IMR-90 (cell line): ENCODE measurements at regions not wholly inside any gene's neighbourhood (a gene's known extent, or its start where the extent isn't known, plus 50 kb on each side); places are given as distances from the start of the nearest gene placed in this dataset.

Experiments
- ATAC-seq: fragments of 200-7000 bp; cut with Tn5 transposase; 2 replicates; pipeline ENCODE4 v1.9.1; 2020; ENCODE audit warnings: low read depth, mild to moderate bottlenecking, moderate library complexity
- BruUV-seq: library from RNA; stranded (reverse); fragments of 400-500 nt; replicated peaks from 2 replicates; lab custom pipeline; 2021; lab: Mats Ljungman, UMichigan
- CTCF ChIA-PET: fragments of 300-600 bp; formaldehyde crosslinking; extraction: SDS; loops from one replicate; lab custom pipeline; 2021; ENCODE audit warnings: antibody characterized with exemption; lab: Yijun Ruan, JAX
- POLR2A ChIA-PET: fragments of 300-600 bp; sonication (Branson Sonifier 250); formaldehyde crosslinking; loops from one replicate; lab custom pipeline; 2022; ENCODE audit warnings: antibody characterized with exemption; ENCODE audit not compliant: unreplicated experiment; lab: Charles Lee
- DNase-seq: peaks from one replicate; pipeline ENCODE4 v3.0.0; 2013
- H2AFZ ChIP-seq: replicated peaks from 2 replicates; pipeline ENCODE3; 2013; ENCODE audit warnings: low read length, mild to moderate bottlenecking; ENCODE audit not compliant: poor library complexity
- H2AK5ac ChIP-seq: 2 replicates; pipeline ENCODE4 v1.6.1; 2013; ENCODE audit warnings: low read depth, low read length, inconsistent platforms
- H2AK9ac ChIP-seq: replicated peaks from 2 replicates; pipeline ENCODE3; 2013; ENCODE audit warnings: mild to moderate bottlenecking, low read depth, low read length, moderate library complexity; ENCODE audit not compliant: poor library complexity
- H2BK120ac ChIP-seq: 2 replicates; pipeline ENCODE4 v1.6.1; 2013; ENCODE audit warnings: low read depth, low read length, inconsistent platforms
- H2BK15ac ChIP-seq: 3 replicates; pipeline ENCODE4 v1.6.1; 2013; ENCODE audit warnings: low read depth, low read length, inconsistent platforms
- H2BK20ac ChIP-seq: 2 replicates; pipeline ENCODE4 v1.6.1; 2013; ENCODE audit warnings: low read depth, mild to moderate bottlenecking, inconsistent platforms, low read length, moderate library complexity
- H2BK5ac ChIP-seq: 2 replicates; pipeline ENCODE4 v1.6.1; 2013; ENCODE audit warnings: mild to moderate bottlenecking, low read depth, low read length, inconsistent platforms; ENCODE audit not compliant: poor library complexity, severe bottlenecking
- H3K14ac ChIP-seq: replicated peaks from 2 replicates; pipeline ENCODE4 v1.6.1; 2013; ENCODE audit warnings: low read depth, low read length, inconsistent platforms
- H3K18ac ChIP-seq: 2 replicates; pipeline ENCODE4 v1.6.1; 2013; ENCODE audit warnings: low read depth, low read length, control low read depth
- H3K23ac ChIP-seq: 2 replicates; pipeline ENCODE4 v1.6.1; 2013; ENCODE audit warnings: low read depth, low read length, inconsistent platforms
- H3K27ac ChIP-seq: 2 replicates; pipeline ENCODE4 v1.5.1; 2013; ENCODE audit warnings: mild to moderate bottlenecking, control low read depth, low read length; ENCODE audit not compliant: insufficient read depth
- H3K27me3 ChIP-seq: 2 replicates; pipeline ENCODE4 v1.6.1; 2013; ENCODE audit warnings: low read length; ENCODE audit not compliant: control insufficient read depth, insufficient read depth
- H3K36me3 ChIP-seq: 2 replicates; pipeline ENCODE4 v1.6.1; 2013; ENCODE audit warnings: low read length, mixed read lengths; ENCODE audit not compliant: control insufficient read depth, insufficient read depth
- H3K4ac ChIP-seq: 2 replicates; pipeline ENCODE4 v1.6.1; 2013; ENCODE audit warnings: low read depth, low read length, inconsistent platforms
- H3K4me1 ChIP-seq: 2 replicates; pipeline ENCODE4 v1.6.1; 2013; ENCODE audit warnings: low read length, mixed read lengths; ENCODE audit not compliant: control insufficient read depth, insufficient read depth
- H3K4me2 ChIP-seq: 2 replicates; pipeline ENCODE4 v1.6.1; 2013; ENCODE audit warnings: low read depth, mild to moderate bottlenecking, control low read depth, low read length, moderate library complexity
- H3K4me3 ChIP-seq: 2 replicates; pipeline ENCODE4 v1.5.1; 2013; ENCODE audit warnings: low read depth, mild to moderate bottlenecking, control low read depth, low read length, moderate library complexity; ENCODE audit not compliant: insufficient read depth
- H3K56ac ChIP-seq: 2 replicates; pipeline ENCODE4 v1.6.1; 2013; ENCODE audit warnings: low read length, inconsistent platforms; ENCODE audit not compliant: insufficient read depth; ENCODE audit errors: extremely low read depth
- H3K79me1 ChIP-seq, 2 experiments: 2 replicates each; pipeline ENCODE4 v1.6.1; 2013; ENCODE audit warnings: low read length in 2 of 2, inconsistent platforms in 1 of 2, low read depth in 1 of 2
- H3K9ac ChIP-seq: 2 replicates; pipeline ENCODE4 v1.6.1; 2013; ENCODE audit warnings: low read depth, low read length, control low read depth
- H3K9me1 ChIP-seq: 2 replicates; pipeline ENCODE4 v1.6.1; 2013; ENCODE audit warnings: low read length, inconsistent platforms; ENCODE audit not compliant: insufficient read depth
- H3K9me3 ChIP-seq: 2 replicates; pipeline ENCODE4 v1.6.1; 2013; ENCODE audit warnings: low read length; ENCODE audit not compliant: control insufficient read depth, insufficient read depth
- H4K20me1 ChIP-seq: 2 replicates; pipeline ENCODE4 v1.6.1; 2013; ENCODE audit warnings: low read length, inconsistent platforms; ENCODE audit not compliant: insufficient read depth
- H4K5ac ChIP-seq: 2 replicates; pipeline ENCODE4 v1.6.1; 2013; ENCODE audit warnings: mild to moderate bottlenecking, low read depth, low read length, control low read depth
- H4K8ac ChIP-seq, 2 experiments: 2 replicates each; pipeline ENCODE4 v1.6.1; 2013; ENCODE audit warnings: low read depth in 2 of 2, low read length in 2 of 2, control low read depth in 1 of 2, inconsistent platforms in 1 of 2
- H4K91ac ChIP-seq: 2 replicates; pipeline ENCODE4 v1.6.1; 2013; ENCODE audit warnings: low read depth, low read length, inconsistent platforms; ENCODE audit not compliant: insufficient read depth
- CEBPB ChIP-seq: IDR thresholded peaks from 2 replicates; pipeline ENCODE4 v1.6.1; 2012; ENCODE audit warnings: low read depth, low read length, improper control_type of control experiment
- CHD1 ChIP-seq: IDR thresholded peaks from 2 replicates; pipeline ENCODE4 v1.6.1; 2012; ENCODE audit warnings: low read depth, low read length, improper control_type of control experiment
- ELK1 ChIP-seq: fragments of 150-350 bp; IDR thresholded peaks from 2 replicates; pipeline ENCODE4 v1.6.1; 2016; ENCODE audit warnings: low read depth, mild to moderate bottlenecking, low read length, moderate library complexity, borderline replicate concordance
- FOS ChIP-seq: fragments of 150-350 bp; IDR thresholded peaks from 2 replicates; pipeline ENCODE4 v1.6.1; 2016; ENCODE audit warnings: low read depth, low read length
- MAFK ChIP-seq: IDR thresholded peaks from 2 replicates; pipeline ENCODE4 v1.6.1; 2012; ENCODE audit warnings: low read depth, low read length, improper control_type of control experiment
- MAZ ChIP-seq: IDR thresholded peaks from 2 replicates; pipeline ENCODE4 v1.6.1; 2012; ENCODE audit warnings: low read depth, mild to moderate bottlenecking, low read length, improper control_type of control experiment, moderate library complexity, borderline replicate concordance
- MXI1 ChIP-seq: IDR thresholded peaks from 2 replicates; pipeline ENCODE4 v1.6.1; 2012; ENCODE audit warnings: low read depth, mild to moderate bottlenecking, low read length, moderate library complexity, borderline replicate concordance
- NFE2L2 ChIP-seq: fragments of 150-350 bp; IDR thresholded peaks from 2 replicates; pipeline ENCODE4 v1.6.1; 2016; ENCODE audit warnings: low read depth, mild to moderate bottlenecking, low read length
- RCOR1 ChIP-seq: IDR thresholded peaks from 2 replicates; pipeline ENCODE4 v1.6.1; 2012; ENCODE audit warnings: mild to moderate bottlenecking, low read length, improper control_type of control experiment; ENCODE audit not compliant: insufficient replicate concordance
- RFX5 ChIP-seq: IDR thresholded peaks from 2 replicates; pipeline ENCODE4 v1.8.0; 2012; ENCODE audit warnings: low read depth, mild to moderate bottlenecking, low read length, moderate library complexity
- USF2 ChIP-seq: fragments of 150-350 bp; IDR thresholded peaks from 2 replicates; pipeline ENCODE4 v1.6.1; 2017; ENCODE audit warnings: mild to moderate bottlenecking, antibody characterized with exemption, low read length, low read depth
- WGBS, 2 experiments: methylation state at CpG; one replicate each; pipeline versions ENCODE4 v1.1.5 to v1.1.7; 2013; ENCODE audit warnings: missing lambda C conversion rate in 2 of 2; ENCODE audit not compliant: insufficient read length in 1 of 2; ENCODE audit errors: extremely low coverage in 2 of 2; 5-methylcytosine and 5-hydroxymethylcytosine counted together
- dilution Hi-C: fragments of 300-500 bp; cut with HindIII; formaldehyde crosslinking; loops from one replicate; pipeline ENCODE4 v1.14.3; 2018; ENCODE audit warnings: low sequenced_read_pairs; ENCODE audit not compliant: unreplicated experiment
- in situ Hi-C: fragments of 300-500 bp; cut with MboI; formaldehyde crosslinking; loops from 3 replicates; pipeline ENCODE4 v1.14.3; 2019; ENCODE audit warnings: low sequenced_read_pairs, inconsistent platforms, mixed read lengths
- intact Hi-C: fragments of 100-400 bp; cut with micrococcal nuclease; formaldehyde crosslinking; loops from 2 replicates; pipeline ENCODE4 v1.10.0; 2022
- TF ChIP-seq, protein P1 (sequence below): conservative IDR thresholded peaks from 2 replicates; pipeline ENCODE4 v1.5.1; 2012; ENCODE audit warnings: mild to moderate bottlenecking, low read depth, low read length, improper control_type of control experiment

- no peak for ATAC-seq
- Histone ChIP-seq H3K79me1 (no peaks in the 10 kb centered on the region), H3K27me3 (peaks cover 14% of the 10 kb centered on the region), H2BK120ac (no peak overlapping the region), H3K27ac (no peak overlapping the region), H3K9me1 (no peaks in the 10 kb centered on the region), H4K8ac (no peak overlapping the region), H3K4ac (no peak overlapping the region), H2BK5ac (no peak overlapping the region), H3K23ac (no peak overlapping the region), H3K9ac (no peak overlapping the region), H3K14ac (no peak overlapping the region), H3K36me3 (no peaks in the 10 kb centered on the region), H2AK5ac (no peak overlapping the region), H4K5ac (no peak overlapping the region), H3K4me2 (no peak overlapping the region), H3K18ac (no peak overlapping the region), H2BK15ac (no peak overlapping the region), H3K4me1 (no peaks in the 10 kb centered on the region), H2BK20ac (no peak overlapping the region), H4K20me1 (no peaks in the 10 kb centered on the region), H3K9me3 (no peaks in the 10 kb centered on the region), H2AFZ (no peak overlapping the region), H3K56ac (no peak overlapping the region), H3K4me3 (no peak overlapping the region), H2AK9ac (no peak overlapping the region), H4K91ac (no peak overlapping the region)
- in situ Hi-C loops (loop anchor here (10.0 kb wide), 2 partner anchors 461 to 571 kb away; partner anchors contain the start of gene MEX3B), intact Hi-C loops (no loop called here), dilution Hi-C loops (no loop called here)
- CTCF ChIA-PET: no interaction called here
- no peak for DNase-seq
- BruUV-seq: no TSS peak
- no peak for TF ChIP-seq CEBPB
- TF ChIP-seq MAZ: no peak
- no peak for TF ChIP-seq RCOR1
- TF ChIP-seq RFX5: no peak
- TF ChIP-seq NFE2L2: no peak
- no peak for TF ChIP-seq USF2
- TF ChIP-seq, protein P1, sequence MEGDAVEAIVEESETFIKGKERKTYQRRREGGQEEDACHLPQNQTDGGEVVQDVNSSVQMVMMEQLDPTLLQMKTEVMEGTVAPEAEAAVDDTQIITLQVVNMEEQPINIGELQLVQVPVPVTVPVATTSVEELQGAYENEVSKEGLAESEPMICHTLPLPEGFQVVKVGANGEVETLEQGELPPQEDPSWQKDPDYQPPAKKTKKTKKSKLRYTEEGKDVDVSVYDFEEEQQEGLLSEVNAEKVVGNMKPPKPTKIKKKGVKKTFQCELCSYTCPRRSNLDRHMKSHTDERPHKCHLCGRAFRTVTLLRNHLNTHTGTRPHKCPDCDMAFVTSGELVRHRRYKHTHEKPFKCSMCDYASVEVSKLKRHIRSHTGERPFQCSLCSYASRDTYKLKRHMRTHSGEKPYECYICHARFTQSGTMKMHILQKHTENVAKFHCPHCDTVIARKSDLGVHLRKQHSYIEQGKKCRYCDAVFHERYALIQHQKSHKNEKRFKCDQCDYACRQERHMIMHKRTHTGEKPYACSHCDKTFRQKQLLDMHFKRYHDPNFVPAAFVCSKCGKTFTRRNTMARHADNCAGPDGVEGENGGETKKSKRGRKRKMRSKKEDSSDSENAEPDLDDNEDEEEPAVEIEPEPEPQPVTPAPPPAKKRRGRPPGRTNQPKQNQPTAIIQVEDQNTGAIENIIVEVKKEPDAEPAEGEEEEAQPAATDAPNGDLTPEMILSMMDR: no peak
- TF ChIP-seq MXI1: no peak
- no peak for TF ChIP-seq ELK1
- no peak for TF ChIP-seq FOS
- TF ChIP-seq CHD1: no peak
- no peak for TF ChIP-seq MAFK
- POLR2A ChIA-PET: no interaction called here
- no CpG with 5 or more reads among the region's 5 CpGs for WGBS, 2 experiments
These were observed 99.9 kb upstream of the TMC3 start for GRCh38 chr15:81473946-81474345.
